HG02588 (cell line): ENCODE measurements at regions not wholly inside any gene's neighbourhood (a gene's known extent, or its start where the extent isn't known, plus 50 kb on each side); places are given as distances from the start of the nearest gene placed in this dataset.

Experiments
- ATAC-seq: cut with Tn5 transposase; IDR thresholded peaks from one replicate; pipeline ENCODE4 v1.9.1; 2021; ENCODE audit warnings: mild to moderate bottlenecking, moderate library complexity; ENCODE audit not compliant: unreplicated experiment

GRCh38 chr9:80009204-80009603 is 437.4 kb downstream of the TLE4 start:
- no peak for ATAC-seq

GRCh38 chr9:80004714-80005113 is 432.9 kb downstream of the TLE4 start:
- ATAC-seq: no peak

- ATAC-seq: no peak
These were observed 418.8 kb downstream of the TLE4 start for GRCh38 chr9:79990536-79990935.

- ATAC-seq: no peak
These were observed 417.3 kb downstream of the TLE4 start for GRCh38 chr9:79989079-79989478.

- no peak for ATAC-seq
These were observed 416.4 kb downstream of the TLE4 start for GRCh38 chr9:79988126-79988525.

- ATAC-seq: no peak
These were observed 414.7 kb downstream of the TLE4 start for GRCh38 chr9:79986437-79986836.

GRCh38 chr9:79985772-79986171 is 414.0 kb downstream of the TLE4 start:
- ATAC-seq: no peak

DNA sequence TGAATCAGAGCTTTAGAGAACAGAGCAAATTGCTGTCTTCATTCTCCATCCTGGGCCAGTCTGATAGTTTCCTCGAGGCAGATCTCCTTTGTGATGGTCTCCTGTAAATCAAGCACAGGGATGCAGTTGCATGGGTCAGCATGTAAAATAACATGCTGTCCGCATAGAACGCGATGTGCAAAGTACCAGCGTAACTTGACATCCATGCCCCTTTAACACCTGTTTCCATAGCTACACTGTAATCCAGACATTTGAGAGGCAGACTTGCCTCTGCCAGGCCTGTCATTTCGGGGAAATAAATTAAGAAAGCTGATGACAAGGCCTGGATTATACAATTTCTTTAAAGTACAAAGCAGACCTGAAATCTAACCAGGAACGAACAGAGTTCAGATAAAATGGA is 413.5 kb downstream of the TLE4 start:
- no peak for ATAC-seq

DNA sequence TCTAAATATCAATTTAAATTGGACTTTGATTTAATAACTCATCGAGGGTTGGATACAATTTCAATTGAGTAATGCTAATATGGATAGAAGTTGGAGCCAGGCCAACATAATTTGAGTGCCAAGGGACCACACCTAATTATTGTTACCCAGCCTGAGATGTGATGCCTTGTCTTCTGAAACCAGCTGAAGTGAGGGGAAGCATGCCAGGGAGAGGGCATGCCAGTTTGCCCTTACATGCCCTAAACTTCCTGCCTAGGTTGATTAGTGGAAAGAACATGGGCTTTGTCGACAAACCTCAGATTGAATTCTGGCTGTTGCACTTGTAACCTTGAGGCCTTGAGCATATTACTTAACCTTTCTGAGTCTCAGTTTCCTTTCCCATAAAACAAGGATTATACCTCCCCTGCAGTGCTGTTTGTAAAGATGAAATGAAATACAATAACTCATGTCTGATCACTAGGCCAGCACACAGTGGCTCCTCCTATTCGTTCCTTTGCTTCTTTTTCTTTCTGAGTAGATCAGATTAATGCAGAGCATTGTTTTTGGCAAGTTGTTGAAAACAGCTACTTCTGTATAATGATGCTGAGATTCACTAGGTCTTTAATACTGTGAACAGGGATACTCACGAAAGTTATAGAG is 412.8 kb downstream of the TLE4 start:
- ATAC-seq: no peak

- ATAC-seq: no peak
These were observed 408.7 kb downstream of the TLE4 start for GRCh38 chr9:79980432-79980831.

GRCh38 chr9:79977510-79978197 is 405.9 kb downstream of the TLE4 start:
- no peak for ATAC-seq

- ATAC-seq: no peak
These were observed 405.3 kb downstream of the TLE4 start for GRCh38 chr9:79977074-79977435.

DNA sequence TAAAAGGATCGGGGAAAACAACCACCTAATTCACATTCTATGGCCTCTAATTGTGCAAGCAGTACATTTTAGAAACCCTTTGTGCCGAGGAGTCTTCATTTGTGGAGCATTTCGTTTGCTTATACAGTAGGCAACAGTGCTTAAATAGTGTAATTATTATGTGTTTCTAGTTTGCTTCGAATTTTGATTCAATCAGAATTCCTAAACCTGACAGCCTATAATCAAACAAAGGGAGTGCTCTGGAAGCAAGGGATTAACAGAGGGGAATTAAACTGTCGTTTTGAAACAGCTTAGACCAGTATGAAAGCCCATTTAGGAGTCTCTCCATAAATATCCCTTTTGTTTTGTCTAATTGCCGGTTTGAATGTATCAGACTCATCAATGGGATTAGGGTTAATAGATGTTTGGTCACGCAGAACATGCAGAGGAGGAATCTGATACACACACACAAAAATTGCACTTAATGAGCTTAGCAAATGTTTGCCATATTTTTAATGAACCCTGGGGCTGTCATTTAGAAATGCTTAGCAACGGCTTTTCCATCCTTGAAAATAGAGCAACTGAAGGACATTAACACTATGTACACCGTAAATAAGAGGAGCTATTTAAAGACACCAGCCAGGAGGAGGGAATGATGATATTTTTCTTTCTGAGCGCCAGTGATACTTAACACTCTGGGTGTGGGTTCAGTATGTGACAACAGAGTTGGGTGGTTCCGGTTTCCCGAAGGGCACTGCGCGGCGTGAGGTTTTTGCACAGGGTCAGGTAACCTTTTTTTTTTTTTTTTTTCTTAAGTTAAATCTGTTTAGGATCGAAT is 404.7 kb downstream of the TLE4 start:
- no peak for ATAC-seq

- ATAC-seq: no peak
These were observed 404.0 kb downstream of the TLE4 start for GRCh38 chr9:79975621-79976256.

- no peak for ATAC-seq
These were observed 403.1 kb downstream of the TLE4 start for GRCh38 chr9:79974806-79975422.

DNA sequence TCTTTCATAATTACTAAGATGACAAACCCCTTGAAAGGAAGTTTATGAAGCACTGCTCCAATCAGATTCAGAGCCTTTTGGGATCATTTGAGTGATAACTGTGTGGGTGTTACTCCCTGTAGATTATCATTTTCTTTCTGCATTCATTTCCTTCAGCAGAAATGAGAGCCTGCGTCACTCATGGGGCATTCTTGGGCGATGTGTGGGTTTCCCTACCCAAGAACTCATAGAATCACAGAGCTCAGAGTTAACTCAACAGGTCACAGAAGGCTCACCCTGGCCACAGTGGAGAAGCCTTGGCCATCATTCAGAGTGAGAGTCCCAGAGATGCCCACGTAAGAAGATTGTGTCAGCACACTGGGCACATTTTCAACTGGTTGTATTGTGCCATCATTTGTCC is 401.9 kb downstream of the TLE4 start:
- no peak for ATAC-seq

DNA sequence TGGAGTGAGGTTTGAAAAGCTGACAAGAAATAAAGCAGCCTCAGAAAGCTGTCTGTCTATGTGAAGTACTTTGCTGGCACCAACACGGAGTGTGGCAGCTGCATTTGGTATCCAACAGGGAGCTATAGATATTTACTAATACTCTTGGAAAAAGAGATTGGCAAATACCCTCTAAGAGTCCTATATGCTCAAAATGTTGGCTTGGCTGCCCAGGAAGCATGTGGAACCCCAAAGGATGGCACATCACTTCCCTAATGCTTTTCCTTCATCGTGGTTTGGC is 398.3 kb downstream of the TLE4 start:
- no peak for ATAC-seq

DNA sequence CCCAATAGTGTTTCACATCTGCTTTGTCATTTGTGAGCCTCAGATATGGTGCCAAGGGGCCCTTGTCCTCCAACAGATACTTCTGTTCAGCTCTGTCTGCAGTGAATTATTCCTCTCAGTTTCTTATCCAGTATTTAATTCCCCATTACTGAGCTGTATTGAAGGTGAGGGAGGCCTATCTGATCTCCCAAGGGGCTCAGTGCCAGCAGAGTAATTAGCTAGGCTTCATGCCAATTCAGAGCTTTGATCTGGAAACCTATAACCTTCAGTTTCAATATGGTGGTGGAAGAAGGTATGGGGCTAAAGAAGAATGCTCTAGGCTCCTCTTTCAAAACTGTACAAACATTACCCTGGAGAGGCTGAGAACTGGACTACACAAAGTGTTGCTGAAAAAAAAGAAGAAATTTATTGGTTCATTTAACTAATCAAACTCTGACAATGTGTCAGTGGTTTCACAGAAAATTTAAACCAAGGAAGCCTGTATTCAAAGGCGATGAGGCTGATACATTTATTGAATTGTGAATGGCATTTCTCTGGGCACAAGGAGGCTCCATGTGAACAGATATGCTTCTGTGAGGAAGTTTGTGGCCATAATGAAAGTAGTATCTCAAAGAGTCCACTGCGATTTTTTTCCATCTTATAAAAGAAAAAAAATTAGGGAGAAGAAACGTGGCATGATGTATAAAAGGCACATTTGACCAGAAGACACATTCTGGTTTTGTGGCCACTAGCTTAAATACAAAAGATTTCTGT is 397.8 kb downstream of the TLE4 start:
- no peak for ATAC-seq

GRCh38 chr9:79968533-79968932 is 396.8 kb downstream of the TLE4 start:
- no peak for ATAC-seq

DNA sequence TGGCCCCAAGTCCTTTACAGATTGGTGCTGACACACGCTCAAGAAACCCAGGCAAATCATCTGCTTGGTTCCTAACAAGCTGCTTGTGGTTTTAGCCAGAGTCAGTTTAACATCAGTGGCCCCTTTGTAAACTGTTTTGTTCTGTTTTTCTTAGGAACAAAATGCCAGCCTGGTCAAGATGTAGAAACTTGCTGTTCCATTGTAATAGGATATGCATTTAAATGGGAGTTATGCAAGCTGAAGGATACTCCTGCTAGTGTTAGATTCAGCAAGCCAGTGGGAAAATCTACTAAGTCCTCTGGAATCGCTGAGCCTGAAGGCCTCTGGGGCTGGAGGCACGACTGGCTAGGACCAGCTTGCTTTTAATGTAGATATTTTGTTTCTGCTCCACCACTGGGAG is 391.1 kb downstream of the TLE4 start:
- ATAC-seq: no peak

- no peak for ATAC-seq
These were observed 390.4 kb downstream of the TLE4 start for GRCh38 chr9:79962150-79962549.
